ENCODE measurements at regions not wholly inside any gene's neighbourhood (a gene's known extent, or its start where the extent isn't known, plus 50 kb on each side); places are given as distances from the start of the nearest gene placed in this dataset.
"Not testable (repeated sequence)": the region's sequence is repeated elsewhere in the genome, so short reads cannot be mapped to it uniquely, and the experiment has no call there.

DNA sequence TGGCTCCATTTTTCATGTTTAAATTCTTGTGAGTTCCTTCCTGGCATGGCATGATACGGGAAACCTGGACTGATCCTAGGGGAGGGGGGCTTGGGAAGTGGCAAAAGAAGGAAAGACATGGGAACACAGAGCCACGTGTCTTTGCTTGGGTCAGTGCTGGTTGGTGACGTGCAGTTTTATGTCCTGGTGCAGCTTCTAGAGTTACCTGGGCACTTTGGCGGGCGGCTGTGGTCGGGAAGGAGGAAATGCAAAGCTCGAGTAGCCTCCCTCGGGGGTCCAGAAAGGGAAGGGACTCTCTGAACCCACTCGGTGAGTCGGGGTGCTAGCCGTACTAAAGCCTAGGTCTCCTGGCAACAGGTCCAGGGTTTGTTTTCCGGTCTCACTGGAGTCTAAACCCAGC, 94.6 kb downstream of the APOB start:
- TF ChIP-seq, protein P1, sequence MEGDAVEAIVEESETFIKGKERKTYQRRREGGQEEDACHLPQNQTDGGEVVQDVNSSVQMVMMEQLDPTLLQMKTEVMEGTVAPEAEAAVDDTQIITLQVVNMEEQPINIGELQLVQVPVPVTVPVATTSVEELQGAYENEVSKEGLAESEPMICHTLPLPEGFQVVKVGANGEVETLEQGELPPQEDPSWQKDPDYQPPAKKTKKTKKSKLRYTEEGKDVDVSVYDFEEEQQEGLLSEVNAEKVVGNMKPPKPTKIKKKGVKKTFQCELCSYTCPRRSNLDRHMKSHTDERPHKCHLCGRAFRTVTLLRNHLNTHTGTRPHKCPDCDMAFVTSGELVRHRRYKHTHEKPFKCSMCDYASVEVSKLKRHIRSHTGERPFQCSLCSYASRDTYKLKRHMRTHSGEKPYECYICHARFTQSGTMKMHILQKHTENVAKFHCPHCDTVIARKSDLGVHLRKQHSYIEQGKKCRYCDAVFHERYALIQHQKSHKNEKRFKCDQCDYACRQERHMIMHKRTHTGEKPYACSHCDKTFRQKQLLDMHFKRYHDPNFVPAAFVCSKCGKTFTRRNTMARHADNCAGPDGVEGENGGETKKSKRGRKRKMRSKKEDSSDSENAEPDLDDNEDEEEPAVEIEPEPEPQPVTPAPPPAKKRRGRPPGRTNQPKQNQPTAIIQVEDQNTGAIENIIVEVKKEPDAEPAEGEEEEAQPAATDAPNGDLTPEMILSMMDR (IDR thresholded peaks at IDR 0.05; ENCODE audit: low read depth, low read length, missing control alignments) = no peak
- no peak for DNase-seq (ENCODE audit: low read depth)
- H3K4me3 ChIP-seq (ENCODE audit: low read depth, low read length) = no peak overlapping the region

DNA sequence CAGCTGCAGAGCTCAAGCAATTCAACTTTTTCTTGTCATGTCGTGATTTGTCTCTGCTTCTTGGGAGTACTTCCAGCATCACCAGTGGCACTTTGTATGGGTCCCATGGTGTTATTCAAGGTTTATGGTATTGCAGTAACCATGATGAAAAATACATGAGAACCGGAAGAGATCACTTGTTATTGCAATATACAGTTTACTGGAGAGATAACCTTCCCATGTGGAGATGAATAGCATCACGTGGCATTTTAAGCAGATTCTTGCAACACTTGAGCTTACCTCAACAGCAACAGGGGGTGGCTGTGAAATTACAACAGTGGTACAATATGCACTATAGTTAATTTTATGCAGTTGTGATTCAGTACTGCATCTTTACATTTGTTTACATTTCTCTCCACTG, 97.4 kb downstream of the APOB start:
- TF ChIP-seq, protein P1 (IDR thresholded peaks at IDR 0.05; ENCODE audit: low read depth, low read length, missing control alignments) = no peak

DNA sequence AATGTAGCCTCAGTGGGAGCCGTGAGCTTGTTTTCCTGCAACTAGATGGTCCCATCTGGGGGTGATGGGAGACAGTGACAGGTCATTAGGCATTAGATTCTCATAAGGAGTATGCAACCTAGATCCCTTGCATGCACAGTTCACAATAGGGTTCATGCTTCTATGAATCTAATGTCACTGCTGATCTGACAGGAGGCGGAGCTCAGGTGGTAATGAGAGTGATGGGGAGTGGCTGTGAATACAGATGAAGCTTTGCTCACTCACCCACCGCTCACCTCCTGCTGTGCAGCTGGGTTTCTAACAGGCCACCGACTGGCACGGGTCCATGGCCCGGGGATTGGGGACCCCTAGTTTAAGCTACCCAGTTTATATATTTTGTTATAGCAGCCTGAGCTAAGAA, 100.2 kb downstream of the APOB start:
- not testable (repeated sequence) for DNase-seq (ENCODE audit: low read depth); H3K4me3 ChIP-seq (ENCODE audit: low read depth, low read length)

More for the DNA sequence above, 97.4 kb downstream of the APOB start:
- DNase-seq (ENCODE audit: low read depth) = no peak
- no peak overlapping the region for H3K4me3 ChIP-seq (ENCODE audit: low read depth, low read length)

DNA sequence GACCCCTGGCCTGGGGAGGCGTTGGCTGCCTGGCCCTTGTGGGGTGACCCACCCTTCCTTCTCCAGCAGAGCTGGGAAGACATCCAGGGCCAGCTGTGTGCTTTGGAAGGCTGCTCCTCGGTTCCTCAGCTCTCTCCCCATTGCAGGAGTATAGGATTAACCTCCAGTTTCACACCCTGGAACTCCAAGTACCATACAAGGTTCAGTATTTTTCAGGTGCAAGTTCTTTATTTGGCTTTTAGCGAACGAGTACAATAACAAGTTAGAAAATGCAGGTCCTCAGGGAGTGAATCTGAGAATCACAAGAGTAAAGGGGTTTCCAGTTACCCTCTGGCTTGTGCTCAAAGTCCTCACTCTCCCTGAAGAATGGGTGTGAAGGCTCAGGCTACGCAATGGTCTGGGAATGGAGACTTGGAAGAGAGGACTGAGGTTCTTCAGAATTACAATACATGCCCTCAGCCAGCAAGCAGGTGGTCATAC, 101.2 kb downstream of the APOB start:
- TF ChIP-seq, protein P1 (IDR thresholded peaks at IDR 0.05; ENCODE audit: low read depth, low read length, missing control alignments) = no peak
- DNase-seq (ENCODE audit: low read depth) = no peak
- no peak overlapping the region for H3K4me3 ChIP-seq (ENCODE audit: low read depth, low read length)

DNA sequence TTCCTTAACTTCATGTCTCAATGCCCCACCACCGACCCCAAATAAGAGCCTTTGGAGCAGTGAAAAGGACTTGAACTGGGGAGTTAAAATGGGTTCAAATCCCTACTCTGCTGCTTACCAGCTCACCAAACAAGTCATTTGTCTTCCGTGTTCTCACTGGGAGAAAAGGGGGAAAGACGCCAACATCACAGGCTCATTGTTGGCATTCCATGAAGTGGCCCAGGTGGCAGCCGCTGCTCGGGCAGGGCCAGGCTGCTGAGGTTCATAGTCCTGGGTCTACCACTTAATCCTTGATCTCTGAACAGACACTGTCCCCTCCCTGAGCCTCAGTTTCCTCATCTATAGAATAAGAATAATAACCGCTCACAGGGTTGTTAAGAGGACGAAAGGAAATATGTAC, 103.0 kb downstream of the APOB start:
- TF ChIP-seq, protein P1 (IDR thresholded peaks at IDR 0.05; ENCODE audit: low read depth, low read length, missing control alignments) = no peak
- no peak overlapping the region for H3K4me3 ChIP-seq (ENCODE audit: low read depth, low read length)
- no peak for DNase-seq (ENCODE audit: low read depth)

DNA sequence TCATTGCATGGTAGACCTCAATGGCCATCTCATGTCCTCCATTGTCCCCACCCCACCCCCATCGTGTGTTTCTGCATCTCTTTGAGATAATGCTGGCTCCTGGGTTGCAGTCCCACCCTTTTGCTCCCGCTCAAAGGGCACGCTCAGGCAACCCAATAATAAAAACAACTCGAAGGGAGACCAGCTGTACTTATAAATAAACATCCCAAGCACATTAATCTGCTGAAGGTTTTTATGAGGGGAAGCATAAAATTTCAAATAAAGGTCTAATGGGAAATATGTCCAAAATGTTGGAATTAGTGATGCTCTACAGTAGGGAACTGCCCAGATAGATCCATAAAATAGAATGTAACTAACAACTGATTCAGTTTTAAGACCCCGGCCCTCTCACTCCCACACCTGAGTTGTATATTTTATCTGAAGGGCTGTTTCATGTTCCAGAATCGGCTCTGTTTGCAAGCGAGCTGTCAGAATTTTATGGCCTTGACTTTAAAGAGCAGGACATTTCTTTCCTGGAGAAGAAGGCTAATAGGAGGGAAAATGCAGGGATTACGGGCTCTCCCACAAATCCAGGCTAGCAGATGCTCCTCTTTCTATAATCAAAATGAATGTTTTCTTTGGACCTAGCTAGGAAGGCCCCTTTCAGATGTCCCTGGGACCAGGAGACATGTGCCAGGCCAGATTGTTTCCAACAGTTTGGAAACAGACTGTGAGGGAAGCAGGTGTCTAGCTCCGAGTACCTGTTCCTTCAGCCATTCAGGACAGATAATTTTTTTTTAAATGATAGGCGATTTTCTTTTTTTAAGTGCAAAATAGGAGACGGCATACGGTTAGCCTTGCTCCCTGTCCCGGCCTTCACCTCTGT, 103.7 kb downstream of the APOB start:
- no peak for DNase-seq (ENCODE audit: low read depth)
- no peak overlapping the region for H3K4me3 ChIP-seq (ENCODE audit: low read depth, low read length)
- TF ChIP-seq, protein P1 (IDR thresholded peaks at IDR 0.05; ENCODE audit: low read depth, low read length, missing control alignments) = no peak

DNA sequence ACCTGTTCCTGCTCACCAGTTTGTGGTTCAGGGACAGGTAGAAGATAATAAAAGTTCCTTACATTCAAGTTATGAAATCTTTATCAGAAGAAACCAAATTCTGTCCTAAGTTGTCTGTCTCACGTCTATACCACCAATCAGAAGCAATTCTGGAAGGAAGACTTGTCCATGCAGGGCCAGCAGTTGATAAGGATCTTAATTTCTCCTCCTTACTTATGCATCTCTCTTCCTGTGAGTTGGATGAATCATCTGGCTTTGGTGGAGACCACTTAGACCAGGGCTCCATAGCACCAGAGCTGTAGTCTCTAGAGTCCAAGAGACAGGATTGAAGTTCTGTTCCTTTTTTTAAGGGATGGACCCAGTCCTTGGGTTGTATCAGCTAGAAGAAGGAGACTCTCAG, 106.5 kb downstream of the APOB start:
- H3K4me3 ChIP-seq (ENCODE audit: low read depth, low read length) = no peak overlapping the region
- DNase-seq (ENCODE audit: low read depth) = no peak
- TF ChIP-seq, protein P1 (IDR thresholded peaks at IDR 0.05; ENCODE audit: low read depth, low read length, missing control alignments) = no peak
